ENCODE measurements at regions not wholly inside any gene's neighbourhood (a gene's known extent, or its start where the extent isn't known, plus 50 kb on each side); places are given as distances from the start of the nearest gene placed in this dataset.
"Not testable (repeated sequence)": the region's sequence is repeated elsewhere in the genome, so short reads cannot be mapped to it uniquely, and the experiment has no call there.

- no peak overlapping the region for H3K27ac ChIP-seq
- no peak for DNase-seq (ENCODE audit: low read depth, low spot score)
- no peaks in the 10 kb centered on the region for H3K9me3 ChIP-seq (ENCODE audit: low read depth, low read length)
- H3K9ac ChIP-seq (ENCODE audit: insufficient read length): no peak overlapping the region
- no peak overlapping the region for H3K4me3 ChIP-seq
- TF ChIP-seq POLR2AphosphoS5 (IDR thresholded peaks at IDR 0.05; ENCODE audit: borderline replicate concordance, low read depth, low read length): no peak
- TF ChIP-seq FOXP2 (optimal IDR thresholded peaks at IDR 0.05; ENCODE audit: control extremely low read depth, extremely low read length, insufficient read depth): no peak
- no peak for TF ChIP-seq EZH2 (IDR thresholded peaks at IDR 0.05)
- no peaks in the 10 kb centered on the region for H3K36me3 ChIP-seq (ENCODE audit: insufficient read depth, low read length)
Measured at GRCh38 chr14:21820631-21821030, 147.0 kb upstream of the OR4E1 start.

- H3K27ac ChIP-seq; H3K4me3 ChIP-seq; H3K36me3 ChIP-seq (ENCODE audit: insufficient read depth, low read length); H3K9me3 ChIP-seq (ENCODE audit: low read depth, low read length); DNase-seq (ENCODE audit: low read depth, low spot score); H3K9ac ChIP-seq (ENCODE audit: insufficient read length): not testable (repeated sequence)
Measured at GRCh38 chr14:21819891-21820290, 146.3 kb upstream of the OR4E1 start.

DNA sequence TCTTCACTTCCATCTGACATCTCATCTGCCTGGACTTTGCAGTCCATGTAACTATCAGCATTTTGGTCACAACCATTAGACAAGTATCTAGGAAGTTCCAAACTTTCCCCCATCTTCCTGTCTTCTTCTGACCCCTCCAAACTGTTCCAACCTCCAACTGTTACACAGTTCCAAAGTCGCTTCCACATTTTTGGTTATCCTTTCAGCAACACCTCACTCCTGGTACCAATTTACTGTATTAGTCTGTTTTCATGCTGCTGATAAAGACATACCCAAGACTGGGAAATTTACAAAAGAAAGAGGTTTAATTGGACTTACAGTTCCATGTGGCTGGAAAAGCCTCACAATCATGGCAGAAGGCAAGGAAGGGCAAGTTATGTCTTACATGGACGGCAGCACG, 143.4 kb upstream of the OR4E1 start:
- not testable (repeated sequence) for H3K36me3 ChIP-seq (ENCODE audit: insufficient read depth, low read length); H3K27ac ChIP-seq; H3K9ac ChIP-seq (ENCODE audit: insufficient read length); DNase-seq (ENCODE audit: low read depth, low spot score); H3K4me3 ChIP-seq; H3K9me3 ChIP-seq (ENCODE audit: low read depth, low read length)

- H3K9ac ChIP-seq (ENCODE audit: insufficient read length): no peak overlapping the region
- no peak for TF ChIP-seq POLR2AphosphoS5 (IDR thresholded peaks at IDR 0.05; ENCODE audit: borderline replicate concordance, low read depth, low read length)
- no peak for TF ChIP-seq EZH2 (IDR thresholded peaks at IDR 0.05)
- TF ChIP-seq FOXP2 (optimal IDR thresholded peaks at IDR 0.05; ENCODE audit: control extremely low read depth, extremely low read length, insufficient read depth): no peak
- no peak for DNase-seq (ENCODE audit: low read depth, low spot score)
- no peaks in the 10 kb centered on the region for H3K36me3 ChIP-seq (ENCODE audit: insufficient read depth, low read length)
- no peak overlapping the region for H3K4me3 ChIP-seq
- no peak overlapping the region for H3K27ac ChIP-seq
- no peaks in the 10 kb centered on the region for H3K9me3 ChIP-seq (ENCODE audit: low read depth, low read length)
Measured at GRCh38 chr14:21807975-21808374, 134.4 kb upstream of the OR4E1 start.

- Histone ChIP-seq H3K27ac (no peak overlapping the region), H3K36me3 (ENCODE audit: insufficient read depth, low read length) (no peaks in the 10 kb centered on the region)
- no peak for DNase-seq (ENCODE audit: low read depth, low spot score)
Measured at GRCh38 chr14:21804981-21805380, 131.4 kb upstream of the OR4E1 start.

DNA sequence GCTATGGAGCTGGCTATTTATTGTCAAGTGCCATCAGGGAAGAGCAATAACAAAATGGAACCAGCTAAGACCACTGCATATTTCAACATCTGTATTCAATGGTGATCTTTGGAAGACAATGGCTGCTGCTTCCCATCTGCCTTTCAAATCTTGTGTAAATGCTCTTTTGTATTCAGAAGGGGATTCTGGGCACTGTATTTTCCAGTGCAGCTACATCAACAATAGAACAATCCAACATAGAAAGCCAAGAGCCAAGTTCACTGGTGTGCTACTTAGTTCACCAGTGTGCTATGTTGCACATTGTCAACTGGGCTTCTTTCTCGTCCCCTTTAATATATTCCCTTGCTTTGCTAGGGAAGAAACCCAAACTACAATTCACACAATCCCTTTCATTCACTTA, 128.8 kb upstream of the OR4E1 start:
- no peaks in the 10 kb centered on the region for H3K36me3 ChIP-seq (ENCODE audit: insufficient read depth, low read length)
- no peak overlapping the region for H3K4me3 ChIP-seq
- H3K27ac ChIP-seq: no peak overlapping the region
- H3K9me3 ChIP-seq (ENCODE audit: low read depth, low read length): no peaks in the 10 kb centered on the region
- no peak overlapping the region for H3K9ac ChIP-seq (ENCODE audit: insufficient read length)
- no peak for DNase-seq (ENCODE audit: low read depth, low spot score)
- TF ChIP-seq FOXP2 (optimal IDR thresholded peaks at IDR 0.05; ENCODE audit: control extremely low read depth, extremely low read length, insufficient read depth) (no peak), POLR2AphosphoS5 (IDR thresholded peaks at IDR 0.05; ENCODE audit: borderline replicate concordance, low read depth, low read length) (no peak), EZH2 (IDR thresholded peaks at IDR 0.05) (no peak)

More at GRCh38 chr14:21804981-21805380, 131.4 kb upstream of the OR4E1 start:
- Histone ChIP-seq H3K9ac (ENCODE audit: insufficient read length) (no peak overlapping the region), H3K4me3 (no peak overlapping the region), H3K9me3 (ENCODE audit: low read depth, low read length) (no peaks in the 10 kb centered on the region)
- TF ChIP-seq POLR2AphosphoS5 (IDR thresholded peaks at IDR 0.05; ENCODE audit: borderline replicate concordance, low read depth, low read length): no peak
- TF ChIP-seq EZH2 (IDR thresholded peaks at IDR 0.05): no peak
- no peak for TF ChIP-seq FOXP2 (optimal IDR thresholded peaks at IDR 0.05; ENCODE audit: control extremely low read depth, extremely low read length, insufficient read depth)

- TF ChIP-seq FOXP2 (optimal IDR thresholded peaks at IDR 0.05; ENCODE audit: control extremely low read depth, extremely low read length, insufficient read depth) (no peak), POLR2AphosphoS5 (IDR thresholded peaks at IDR 0.05; ENCODE audit: borderline replicate concordance, low read depth, low read length) (no peak), EZH2 (IDR thresholded peaks at IDR 0.05) (no peak)
- no peak overlapping the region for H3K9ac ChIP-seq (ENCODE audit: insufficient read length)
- no peaks in the 10 kb centered on the region; the same call in 1 of the 2 replicates for H3K9me3 ChIP-seq (ENCODE audit: low read depth, low read length)
- no peak for DNase-seq (ENCODE audit: low read depth, low spot score)
- H3K36me3 ChIP-seq (ENCODE audit: insufficient read depth, low read length): no peaks in the 10 kb centered on the region
- H3K4me3 ChIP-seq: no peak overlapping the region
- H3K27ac ChIP-seq: no peak overlapping the region
Measured at GRCh38 chr14:21796916-21797315, 123.3 kb upstream of the OR4E1 start.

DNA sequence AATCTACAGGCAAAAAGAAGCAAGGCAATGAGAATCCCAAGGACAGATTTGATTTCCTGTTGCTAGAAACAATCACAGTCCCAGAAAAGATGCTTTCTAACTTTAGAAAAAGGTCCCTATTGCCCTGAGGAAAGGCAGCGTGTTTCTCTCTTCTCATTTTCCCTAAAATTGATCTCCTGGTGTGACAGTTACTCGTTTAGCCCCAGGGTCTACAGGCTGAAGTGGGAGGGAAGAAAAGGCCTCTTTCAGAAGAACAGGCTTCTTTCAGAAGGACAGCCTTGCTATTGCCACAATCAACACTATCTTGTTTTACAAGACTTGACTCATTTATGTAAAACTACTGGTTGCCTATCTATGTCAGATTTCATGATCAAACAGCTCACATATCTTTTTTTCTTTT, 121.8 kb upstream of the OR4E1 start:
- Histone ChIP-seq H3K9me3 (ENCODE audit: low read depth, low read length) (no peaks in the 10 kb centered on the region; the same call in 1 of the 2 replicates), H3K9ac (ENCODE audit: insufficient read length) (no peak overlapping the region), H3K4me3 (no peak overlapping the region), H3K27ac (no peak overlapping the region), H3K36me3 (ENCODE audit: insufficient read depth, low read length) (no peaks in the 10 kb centered on the region)
- no peak for TF ChIP-seq FOXP2 (optimal IDR thresholded peaks at IDR 0.05; ENCODE audit: control extremely low read depth, extremely low read length, insufficient read depth)
- TF ChIP-seq EZH2 (IDR thresholded peaks at IDR 0.05): no peak
- TF ChIP-seq POLR2AphosphoS5 (IDR thresholded peaks at IDR 0.05; ENCODE audit: borderline replicate concordance, low read depth, low read length): no peak
- peak; percentile 10 for DNase-seq (ENCODE audit: low read depth, low spot score)

GRCh38 chr14:21791749-21792148, 118.1 kb upstream of the OR4E1 start:
- Histone ChIP-seq H3K27ac (no peak overlapping the region), H3K9me3 (ENCODE audit: low read depth, low read length) (no peaks in the 10 kb centered on the region; the same call in 1 of the 2 replicates), H3K36me3 (ENCODE audit: insufficient read depth, low read length) (no peaks in the 10 kb centered on the region), H3K9ac (ENCODE audit: insufficient read length) (no peak overlapping the region), H3K4me3 (no peak overlapping the region)
- DNase-seq (ENCODE audit: low read depth, low spot score): no peak
- TF ChIP-seq POLR2AphosphoS5 (IDR thresholded peaks at IDR 0.05; ENCODE audit: borderline replicate concordance, low read depth, low read length): no peak
- no peak for TF ChIP-seq EZH2 (IDR thresholded peaks at IDR 0.05)
- TF ChIP-seq FOXP2 (optimal IDR thresholded peaks at IDR 0.05; ENCODE audit: control extremely low read depth, extremely low read length, insufficient read depth): no peak

GRCh38 chr14:21788687-21789086, 115.1 kb upstream of the OR4E1 start:
- H3K27ac ChIP-seq; H3K9me3 ChIP-seq (ENCODE audit: low read depth, low read length); H3K4me3 ChIP-seq; H3K9ac ChIP-seq (ENCODE audit: insufficient read length); DNase-seq (ENCODE audit: low read depth, low spot score); H3K36me3 ChIP-seq (ENCODE audit: insufficient read depth, low read length): not testable (repeated sequence)

- DNase-seq (ENCODE audit: low read depth, low spot score); H3K9ac ChIP-seq (ENCODE audit: insufficient read length); H3K9me3 ChIP-seq (ENCODE audit: low read depth, low read length); H3K36me3 ChIP-seq (ENCODE audit: insufficient read depth, low read length); H3K4me3 ChIP-seq; H3K27ac ChIP-seq: not testable (repeated sequence)
Measured at GRCh38 chr14:21787242-21787641, 113.6 kb upstream of the OR4E1 start.

All from SK-N-MC (cell line).